ENCODE measurements at regions not wholly inside any gene's neighbourhood (a gene's known extent, or its start where the extent isn't known, plus 50 kb on each side); places are given as distances from the start of the nearest gene placed in this dataset.
"Not testable (repeated sequence)": the region's sequence is repeated elsewhere in the genome, so short reads cannot be mapped to it uniquely, and the experiment has no call there.

GRCh38 chr15:81887912-81888311 is 157.9 kb downstream of the MEX3B start:
- Histone ChIP-seq H3K9me2 (replicated peaks; ENCODE audit: low read depth, low read length) (no peaks in the 10 kb centered on the region), H3K9ac (ENCODE audit: low read depth, low read length, poor library complexity, severe bottlenecking) (no peak overlapping the region), H3K9me3 (ENCODE audit: insufficient read depth, low read depth, low read length) (no peaks in the 10 kb centered on the region), H4K20me1 (ENCODE audit: insufficient read depth, low read length, poor library complexity, severe bottlenecking) (no peaks in the 10 kb centered on the region), H3K4me3 (ENCODE audit: low read length, poor library complexity, severe bottlenecking) (no peak overlapping the region), H3K79me2 (ENCODE audit: insufficient read depth, low read length) (no peaks in the 10 kb centered on the region), H2AFZ (ENCODE audit: low read length) (no peak overlapping the region), H3K4me1 (ENCODE audit: insufficient read depth, low read length, poor library complexity, severe bottlenecking) (no peaks in the 10 kb centered on the region), H3K4me2 (ENCODE audit: low read depth, low read length, poor library complexity, severe bottlenecking) (no peak overlapping the region), H3K36me3 (ENCODE audit: insufficient read depth, low read length) (no peaks in the 10 kb centered on the region), H3F3A (ENCODE audit: low read depth) (no peaks in the 10 kb centered on the region), H3K27me3 (ENCODE audit: insufficient read depth, low read length, poor library complexity, severe bottlenecking) (no peaks in the 10 kb centered on the region)
- TF ChIP-seq, protein P1, sequence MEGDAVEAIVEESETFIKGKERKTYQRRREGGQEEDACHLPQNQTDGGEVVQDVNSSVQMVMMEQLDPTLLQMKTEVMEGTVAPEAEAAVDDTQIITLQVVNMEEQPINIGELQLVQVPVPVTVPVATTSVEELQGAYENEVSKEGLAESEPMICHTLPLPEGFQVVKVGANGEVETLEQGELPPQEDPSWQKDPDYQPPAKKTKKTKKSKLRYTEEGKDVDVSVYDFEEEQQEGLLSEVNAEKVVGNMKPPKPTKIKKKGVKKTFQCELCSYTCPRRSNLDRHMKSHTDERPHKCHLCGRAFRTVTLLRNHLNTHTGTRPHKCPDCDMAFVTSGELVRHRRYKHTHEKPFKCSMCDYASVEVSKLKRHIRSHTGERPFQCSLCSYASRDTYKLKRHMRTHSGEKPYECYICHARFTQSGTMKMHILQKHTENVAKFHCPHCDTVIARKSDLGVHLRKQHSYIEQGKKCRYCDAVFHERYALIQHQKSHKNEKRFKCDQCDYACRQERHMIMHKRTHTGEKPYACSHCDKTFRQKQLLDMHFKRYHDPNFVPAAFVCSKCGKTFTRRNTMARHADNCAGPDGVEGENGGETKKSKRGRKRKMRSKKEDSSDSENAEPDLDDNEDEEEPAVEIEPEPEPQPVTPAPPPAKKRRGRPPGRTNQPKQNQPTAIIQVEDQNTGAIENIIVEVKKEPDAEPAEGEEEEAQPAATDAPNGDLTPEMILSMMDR (conservative IDR thresholded peaks at IDR 0.05; ENCODE audit: low read length) = no peak
- TF ChIP-seq EZH2phosphoT487 (IDR thresholded peaks at IDR 0.05; ENCODE audit: borderline replicate concordance) = no peak

DNA sequence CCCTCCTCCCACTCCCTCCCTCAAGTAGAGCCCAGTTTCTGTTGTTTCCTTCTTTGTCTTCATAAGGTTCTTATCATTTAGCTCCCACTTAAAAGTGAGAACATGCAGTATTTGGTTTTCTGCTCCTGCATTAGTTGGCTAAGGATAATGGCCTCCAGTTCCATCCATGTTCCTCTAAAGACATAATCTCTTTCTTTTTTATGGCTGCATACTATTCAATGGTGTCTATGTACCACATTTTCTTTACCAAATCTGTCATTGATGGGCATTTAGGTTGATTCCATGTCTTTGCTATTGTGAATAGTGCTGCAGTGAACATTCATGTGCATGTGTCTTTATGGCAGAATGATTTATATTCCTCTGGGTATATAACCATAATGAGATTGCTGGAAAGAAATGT is 158.6 kb downstream of the MEX3B start:
- not testable (repeated sequence) for H3F3A ChIP-seq (ENCODE audit: low read depth)

DNA sequence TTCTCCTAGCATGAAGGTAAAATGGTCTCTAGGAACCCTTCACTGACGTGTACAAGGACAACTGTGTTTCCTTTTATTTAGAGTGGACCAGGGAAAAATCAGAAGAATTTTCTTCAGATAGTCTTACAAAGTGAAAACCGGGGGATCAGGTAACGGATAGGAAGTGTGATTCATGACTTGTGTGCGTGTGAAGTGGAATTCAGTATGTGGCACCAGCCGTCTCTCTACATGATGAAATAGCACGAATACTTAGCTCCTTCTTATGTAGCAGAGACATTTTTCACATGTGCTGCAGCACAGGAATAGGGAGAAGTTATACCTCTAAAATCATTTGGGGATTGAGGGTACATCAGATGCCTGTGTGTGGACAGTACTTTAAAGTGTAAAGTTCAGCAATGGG is 159.2 kb downstream of the MEX3B start:
- H3K36me3 ChIP-seq (ENCODE audit: insufficient read depth, low read length) = no peaks in the 10 kb centered on the region
- no peak overlapping the region for H3K4me2 ChIP-seq (ENCODE audit: low read depth, low read length, poor library complexity, severe bottlenecking)
- H3K4me1 ChIP-seq (ENCODE audit: insufficient read depth, low read length, poor library complexity, severe bottlenecking) = no peaks in the 10 kb centered on the region
- no peak overlapping the region for H3K4me3 ChIP-seq (ENCODE audit: low read length, poor library complexity, severe bottlenecking)
- no peaks in the 10 kb centered on the region for H3K79me2 ChIP-seq (ENCODE audit: insufficient read depth, low read length)
- TF ChIP-seq EZH2phosphoT487 (IDR thresholded peaks at IDR 0.05; ENCODE audit: borderline replicate concordance) = no peak
- TF ChIP-seq, protein P1 (conservative IDR thresholded peaks at IDR 0.05; ENCODE audit: low read length) = no peak
- no peak overlapping the region for H3K9ac ChIP-seq (ENCODE audit: low read depth, low read length, poor library complexity, severe bottlenecking)
- H3K9me3 ChIP-seq (ENCODE audit: insufficient read depth, low read depth, low read length) = no peaks in the 10 kb centered on the region
- no peaks in the 10 kb centered on the region for H4K20me1 ChIP-seq (ENCODE audit: insufficient read depth, low read length, poor library complexity, severe bottlenecking)
- H3K9me2 ChIP-seq (replicated peaks; ENCODE audit: low read depth, low read length) = no peaks in the 10 kb centered on the region
- no peaks in the 10 kb centered on the region for H3F3A ChIP-seq (ENCODE audit: low read depth)
- no peak overlapping the region for H2AFZ ChIP-seq (ENCODE audit: low read length)
- no peaks in the 10 kb centered on the region for H3K27me3 ChIP-seq (ENCODE audit: insufficient read depth, low read length, poor library complexity, severe bottlenecking)

More for the DNA sequence above, 158.6 kb downstream of the MEX3B start:
- not testable (repeated sequence) for H4K20me1 ChIP-seq (ENCODE audit: insufficient read depth, low read length, poor library complexity, severe bottlenecking); H3K27me3 ChIP-seq (ENCODE audit: insufficient read depth, low read length, poor library complexity, severe bottlenecking); H3K4me3 ChIP-seq (ENCODE audit: low read length, poor library complexity, severe bottlenecking); H3K4me2 ChIP-seq (ENCODE audit: low read depth, low read length, poor library complexity, severe bottlenecking); H3K79me2 ChIP-seq (ENCODE audit: insufficient read depth, low read length); H2AFZ ChIP-seq (ENCODE audit: low read length); H3K9ac ChIP-seq (ENCODE audit: low read depth, low read length, poor library complexity, severe bottlenecking); H3K4me1 ChIP-seq (ENCODE audit: insufficient read depth, low read length, poor library complexity, severe bottlenecking); H3K36me3 ChIP-seq (ENCODE audit: insufficient read depth, low read length); H3K9me2 ChIP-seq (replicated peaks; ENCODE audit: low read depth, low read length); H3K9me3 ChIP-seq (ENCODE audit: insufficient read depth, low read depth, low read length)

- no peaks in the 10 kb centered on the region for H3F3A ChIP-seq (ENCODE audit: low read depth)
- TF ChIP-seq EZH2phosphoT487 (IDR thresholded peaks at IDR 0.05; ENCODE audit: borderline replicate concordance) = no peak
- TF ChIP-seq, protein P1 (conservative IDR thresholded peaks at IDR 0.05; ENCODE audit: low read length) = no peak
- H3K36me3 ChIP-seq (ENCODE audit: insufficient read depth, low read length) = no peaks in the 10 kb centered on the region
- H3K4me3 ChIP-seq (ENCODE audit: low read length, poor library complexity, severe bottlenecking) = no peak overlapping the region
- no peaks in the 10 kb centered on the region for H3K4me1 ChIP-seq (ENCODE audit: insufficient read depth, low read length, poor library complexity, severe bottlenecking)
- no peaks in the 10 kb centered on the region for H3K79me2 ChIP-seq (ENCODE audit: insufficient read depth, low read length)
- H3K27me3 ChIP-seq (ENCODE audit: insufficient read depth, low read length, poor library complexity, severe bottlenecking) = no peaks in the 10 kb centered on the region
- H2AFZ ChIP-seq (ENCODE audit: low read length) = no peak overlapping the region
- H4K20me1 ChIP-seq (ENCODE audit: insufficient read depth, low read length, poor library complexity, severe bottlenecking) = no peaks in the 10 kb centered on the region
- H3K9ac ChIP-seq (ENCODE audit: low read depth, low read length, poor library complexity, severe bottlenecking) = no peak overlapping the region
- no peaks in the 10 kb centered on the region for H3K9me3 ChIP-seq (ENCODE audit: insufficient read depth, low read depth, low read length)
- no peaks in the 10 kb centered on the region for H3K9me2 ChIP-seq (replicated peaks; ENCODE audit: low read depth, low read length)
- no peak overlapping the region for H3K4me2 ChIP-seq (ENCODE audit: low read depth, low read length, poor library complexity, severe bottlenecking)
These were observed 159.7 kb downstream of the MEX3B start for GRCh38 chr15:81886080-81886479.

Data from Loucy (cell line).